Mesothelial cell of epicardium (in vitro differentiated cells): ENCODE measurements at regions not wholly inside any gene's neighbourhood (a gene's known extent, or its start where the extent isn't known, plus 50 kb on each side); places are given as distances from the start of the nearest gene placed in this dataset.

Source experiments
- DNase-seq, 2 experiments: peaks; one replicate each; pipeline ENCODE4 v3.0.0; 2021; ENCODE audit warnings: low spot score in 2 of 2; ENCODE audit not compliant: unreplicated experiment in 2 of 2
- H3K27ac Mint-ChIP-seq: 2 replicates; pipeline ENCODE4 v1.8.0; 2021; ENCODE audit warnings: mixed read lengths
- H3K27me3 Mint-ChIP-seq: 2 replicates; pipeline ENCODE4 v1.8.0; 2021; ENCODE audit warnings: low read depth, mixed read lengths
- H3K36me3 Mint-ChIP-seq: 2 replicates; pipeline ENCODE4 v1.8.0; 2021; ENCODE audit warnings: mixed read lengths
- H3K4me1 Mint-ChIP-seq: 2 replicates; pipeline ENCODE4 v1.8.0; 2021; ENCODE audit warnings: mixed read lengths
- H3K4me3 Mint-ChIP-seq: 2 replicates; pipeline ENCODE4 v1.8.0; 2021; ENCODE audit warnings: mild to moderate bottlenecking, moderate library complexity, mixed read lengths
- H3K9me3 Mint-ChIP-seq: 2 replicates; pipeline ENCODE4 v1.8.0; 2021; ENCODE audit warnings: mixed read lengths
- TF ChIP-seq, protein P1 (sequence below): fragments of 200-600 bp; sonication (generic); IDR thresholded peaks from one replicate; pipeline ENCODE4 v1.5.0; 2021; ENCODE audit warnings: antibody characterized with exemption; ENCODE audit not compliant: unreplicated experiment

DNA sequence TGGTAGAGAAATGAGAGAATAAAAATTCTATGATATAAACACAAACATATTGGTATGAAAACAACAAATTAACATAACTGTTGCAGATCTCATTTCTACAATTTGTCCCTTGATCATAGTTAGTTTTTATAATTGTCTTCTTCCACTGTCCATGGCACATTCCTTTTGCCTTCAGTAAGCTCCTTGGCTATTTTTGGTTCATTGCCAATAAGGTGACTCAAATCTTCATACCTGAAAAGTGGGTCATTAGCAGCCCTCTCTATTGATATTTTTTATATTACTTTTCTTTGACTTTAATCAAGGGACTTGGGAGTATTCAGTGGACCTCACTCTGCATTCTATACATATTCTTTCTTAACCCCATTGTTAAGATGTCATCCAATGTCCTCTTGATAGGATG, 552.9 kb downstream of the TDRD15 start:
- Mint-ChIP-seq H3K4me3 (no peak overlapping the region), H3K9me3 (peaks cover 34% of the 10 kb centered on the region), H3K4me1 (no peaks in the 10 kb centered on the region), H3K27me3 (no peaks in the 10 kb centered on the region), H3K36me3 (no peaks in the 10 kb centered on the region), H3K27ac (no peak overlapping the region)
- no peak for DNase-seq
- TF ChIP-seq, protein P1, sequence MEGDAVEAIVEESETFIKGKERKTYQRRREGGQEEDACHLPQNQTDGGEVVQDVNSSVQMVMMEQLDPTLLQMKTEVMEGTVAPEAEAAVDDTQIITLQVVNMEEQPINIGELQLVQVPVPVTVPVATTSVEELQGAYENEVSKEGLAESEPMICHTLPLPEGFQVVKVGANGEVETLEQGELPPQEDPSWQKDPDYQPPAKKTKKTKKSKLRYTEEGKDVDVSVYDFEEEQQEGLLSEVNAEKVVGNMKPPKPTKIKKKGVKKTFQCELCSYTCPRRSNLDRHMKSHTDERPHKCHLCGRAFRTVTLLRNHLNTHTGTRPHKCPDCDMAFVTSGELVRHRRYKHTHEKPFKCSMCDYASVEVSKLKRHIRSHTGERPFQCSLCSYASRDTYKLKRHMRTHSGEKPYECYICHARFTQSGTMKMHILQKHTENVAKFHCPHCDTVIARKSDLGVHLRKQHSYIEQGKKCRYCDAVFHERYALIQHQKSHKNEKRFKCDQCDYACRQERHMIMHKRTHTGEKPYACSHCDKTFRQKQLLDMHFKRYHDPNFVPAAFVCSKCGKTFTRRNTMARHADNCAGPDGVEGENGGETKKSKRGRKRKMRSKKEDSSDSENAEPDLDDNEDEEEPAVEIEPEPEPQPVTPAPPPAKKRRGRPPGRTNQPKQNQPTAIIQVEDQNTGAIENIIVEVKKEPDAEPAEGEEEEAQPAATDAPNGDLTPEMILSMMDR, result no peak

DNA sequence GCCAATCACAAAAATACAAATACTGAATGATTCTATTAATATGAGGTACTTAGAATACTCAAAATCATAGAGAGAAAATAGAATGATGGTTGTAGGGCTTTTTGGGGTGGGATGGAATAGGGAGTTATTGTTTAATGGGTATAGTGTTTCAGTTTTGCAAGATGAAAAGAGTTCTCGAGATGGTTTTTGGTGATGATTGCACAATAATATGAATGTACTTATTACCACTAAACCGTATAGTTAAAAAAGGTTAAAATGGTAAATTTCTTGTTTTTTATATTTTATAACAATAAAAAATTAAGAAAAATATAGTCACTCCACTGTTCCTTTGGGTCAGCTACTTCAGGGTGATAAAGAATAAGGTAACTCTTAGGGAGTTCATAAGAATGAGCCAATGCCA, 560.1 kb downstream of the TDRD15 start:
- H3K4me1 Mint-ChIP-seq, result no peaks in the 10 kb centered on the region
- no peak for DNase-seq
- TF ChIP-seq, protein P1, result no peak
- H3K27me3 Mint-ChIP-seq, result no peaks in the 10 kb centered on the region
- H3K36me3 Mint-ChIP-seq, result no peaks in the 10 kb centered on the region
- H3K27ac Mint-ChIP-seq, result no peak overlapping the region
- H3K9me3 Mint-ChIP-seq, result peaks cover 38% of the 10 kb centered on the region
- H3K4me3 Mint-ChIP-seq, result no peak overlapping the region

DNA sequence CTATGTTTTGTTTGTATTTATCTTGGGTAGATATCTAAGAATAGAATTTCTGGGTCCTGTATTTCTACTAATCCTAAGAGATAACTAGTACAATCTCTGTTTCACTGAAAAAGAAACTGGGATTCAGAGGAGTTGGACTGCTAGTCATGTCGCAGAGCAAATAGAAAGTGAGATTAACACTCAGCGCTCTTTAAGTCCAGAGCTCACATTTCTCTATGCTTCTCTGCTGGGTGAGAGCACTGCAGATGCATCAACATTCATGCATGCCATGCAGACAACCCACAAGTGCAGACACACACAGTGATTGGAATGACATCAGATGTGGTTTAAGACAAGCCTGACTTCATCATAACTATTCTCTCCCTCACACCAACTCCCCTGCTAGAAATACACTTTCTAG, 563.8 kb downstream of the TDRD15 start:
- no peak for DNase-seq
- Mint-ChIP-seq H3K4me3 (no peak overlapping the region), H3K4me1 (no peaks in the 10 kb centered on the region), H3K27me3 (no peaks in the 10 kb centered on the region), H3K27ac (no peak overlapping the region), H3K9me3 (peaks cover 5% of the 10 kb centered on the region), H3K36me3 (no peaks in the 10 kb centered on the region)
- TF ChIP-seq, protein P1, result no peak

DNA sequence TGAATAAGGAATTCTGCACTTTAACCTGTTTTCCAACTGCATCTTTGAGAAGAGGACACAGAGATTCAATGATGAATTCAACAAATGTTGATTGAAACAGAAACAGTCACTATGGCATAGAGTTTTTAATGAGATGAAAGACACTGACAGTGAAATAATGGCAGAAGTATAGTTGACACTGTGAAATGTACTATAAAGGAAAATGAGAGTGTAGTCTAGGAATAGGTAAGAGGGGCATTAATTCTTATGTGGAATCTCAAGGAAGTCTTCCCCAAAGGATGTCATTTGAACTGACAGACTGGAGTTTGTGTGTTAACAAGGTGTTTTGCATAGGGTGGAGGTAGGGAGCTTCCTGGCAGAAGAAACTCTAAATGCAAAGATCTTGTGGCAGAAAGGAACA, 566.2 kb downstream of the TDRD15 start:
- Mint-ChIP-seq H3K36me3 (no peaks in the 10 kb centered on the region), H3K4me1 (peaks cover 2% of the 10 kb centered on the region)

DNA sequence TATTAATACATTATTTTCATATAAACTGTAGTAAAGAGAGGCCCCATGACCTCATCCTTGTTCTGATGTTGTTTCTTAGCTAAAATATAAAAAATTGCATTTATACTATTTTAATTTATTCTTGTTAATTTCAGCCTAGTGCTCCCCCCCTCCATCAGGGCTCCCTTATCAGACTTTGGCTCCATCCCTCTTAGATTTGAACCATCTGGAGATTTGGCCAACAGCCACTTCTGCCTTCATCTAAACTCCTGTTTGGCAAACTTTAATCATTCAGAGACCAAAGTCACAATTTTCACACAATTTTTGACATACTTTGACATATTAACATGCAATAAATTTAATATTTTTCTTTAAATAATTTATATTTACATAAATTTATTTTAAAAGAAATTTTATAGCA, 569.3 kb downstream of the TDRD15 start:
- H3K9me3 Mint-ChIP-seq, result no peaks in the 10 kb centered on the region
- no peaks in the 10 kb centered on the region for H3K36me3 Mint-ChIP-seq
- peaks cover 2% of the 10 kb centered on the region for H3K4me1 Mint-ChIP-seq
- DNase-seq, result no peak
- TF ChIP-seq, protein P1, result no peak
- H3K27ac Mint-ChIP-seq, result no peak overlapping the region
- H3K27me3 Mint-ChIP-seq, result no peaks in the 10 kb centered on the region
- H3K4me3 Mint-ChIP-seq, result no peak overlapping the region

More for the DNA sequence above, 566.2 kb downstream of the TDRD15 start:
- DNase-seq, result no peak
- TF ChIP-seq, protein P1, result no peak
- H3K27ac Mint-ChIP-seq, result no peak overlapping the region
- no peak overlapping the region for H3K4me3 Mint-ChIP-seq
- H3K9me3 Mint-ChIP-seq, result no peaks in the 10 kb centered on the region
- no peaks in the 10 kb centered on the region for H3K27me3 Mint-ChIP-seq

DNA sequence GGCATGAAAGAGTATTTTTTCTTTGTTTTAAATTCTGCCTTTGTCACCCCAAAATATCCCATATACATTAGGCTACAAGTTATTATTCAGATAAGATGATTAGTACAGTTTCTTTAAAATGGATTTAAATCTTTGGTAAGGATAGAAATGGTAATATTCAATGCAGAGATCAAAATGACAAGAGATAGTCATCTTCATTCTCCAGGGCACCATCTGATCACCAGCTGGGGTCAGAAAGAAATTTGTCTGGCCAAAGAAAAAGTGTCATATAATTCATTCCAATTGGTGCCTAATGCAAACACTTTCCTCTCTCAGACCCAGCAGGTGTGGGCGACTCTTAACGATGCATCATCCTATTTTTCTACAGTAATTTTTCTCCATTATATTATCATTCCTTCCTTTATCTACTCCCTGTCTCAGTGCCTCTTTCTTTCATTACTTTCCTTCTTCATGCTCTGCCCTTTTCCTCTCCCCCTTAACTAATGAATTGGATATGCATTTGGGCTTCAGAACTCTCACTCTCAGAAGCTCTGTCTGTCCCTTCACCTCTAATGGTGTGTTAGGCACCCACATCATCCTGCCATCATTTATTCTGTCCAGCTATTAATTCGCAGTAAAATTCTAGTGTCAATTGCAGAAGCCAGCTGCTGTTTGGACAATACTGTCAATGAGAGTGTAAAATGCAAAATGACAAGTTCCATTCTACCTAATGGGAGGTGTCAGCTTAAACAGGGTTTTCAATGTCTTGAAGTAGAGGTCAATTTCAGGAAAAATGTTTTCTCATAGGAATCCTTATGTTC, 570.5 kb downstream of the TDRD15 start:
- H3K27ac Mint-ChIP-seq, result no peak overlapping the region
- H3K27me3 Mint-ChIP-seq, result no peaks in the 10 kb centered on the region
- no peaks in the 10 kb centered on the region for H3K36me3 Mint-ChIP-seq
- H3K9me3 Mint-ChIP-seq, result no peaks in the 10 kb centered on the region
- no peak for DNase-seq
- H3K4me1 Mint-ChIP-seq, result peaks cover 2% of the 10 kb centered on the region
- TF ChIP-seq, protein P1, result no peak
- H3K4me3 Mint-ChIP-seq, result no peak overlapping the region
